Kidney epithelial cell (primary cell): ENCODE measurements at regions not wholly inside any gene's neighbourhood (a gene's known extent, or its start where the extent isn't known, plus 50 kb on each side); places are given as distances from the start of the nearest gene placed in this dataset.

ENCODE experiments used
- DNase-seq: peaks from one replicate; pipeline ENCODE4 v3.0.0-alpha.2; 2010; ENCODE audit warnings: low read depth
- H3K27me3 ChIP-seq: 2 replicates; pipeline ENCODE4 v1.6.0; 2011; ENCODE audit warnings: low read length; ENCODE audit not compliant: control insufficient read depth, insufficient read depth
- H3K36me3 ChIP-seq: 2 replicates; pipeline ENCODE4 v1.5.1; 2011; ENCODE audit warnings: low read length; ENCODE audit not compliant: control insufficient read depth, insufficient read depth
- H3K4me3 ChIP-seq: 2 replicates; pipeline ENCODE4 v1.5.1; 2011; ENCODE audit warnings: low read depth, mild to moderate bottlenecking, control low read depth, low read length
- CTCF ChIP-seq: IDR thresholded peaks from 2 replicates; pipeline ENCODE4 v1.5.1; 2011; ENCODE audit warnings: mild to moderate bottlenecking, moderate library complexity, low read length, control low read depth, inconsistent platforms; ENCODE audit not compliant: insufficient read depth, poor library complexity, severe bottlenecking

- no peaks in the 10 kb centered on the region for H3K27me3 ChIP-seq
- TF ChIP-seq CTCF, result no peak
- no peak for DNase-seq
- no peaks in the 10 kb centered on the region for H3K36me3 ChIP-seq
- H3K4me3 ChIP-seq, result no peak overlapping the region
These were observed 71.5 kb upstream of the RALY start for GRCh38 chr20:33922224-33922623.

DNA sequence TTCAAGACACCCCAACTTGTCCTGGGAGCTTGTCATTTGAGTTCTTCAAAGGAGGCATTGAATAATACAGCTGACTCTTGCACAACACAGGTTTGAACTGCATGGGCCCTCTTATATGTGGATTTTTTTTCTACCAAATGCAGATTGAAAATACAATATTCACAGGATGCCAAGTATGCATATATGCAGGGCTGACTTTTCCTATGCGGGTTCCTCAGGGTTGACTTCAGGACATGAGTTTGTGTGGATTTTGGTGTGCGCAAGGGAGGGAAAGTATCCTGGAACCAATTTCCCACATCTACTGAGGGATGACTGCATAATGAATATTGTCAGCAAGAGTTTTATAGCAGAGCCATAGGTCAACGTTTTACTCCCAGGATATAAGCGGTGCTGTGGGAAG is 70.0 kb upstream of the RALY start:
- Histone ChIP-seq H3K27me3 (peaks cover 2% of the 10 kb centered on the region), H3K4me3 (no peak overlapping the region), H3K36me3 (no peaks in the 10 kb centered on the region)
- DNase-seq, result no peak
- no peak for TF ChIP-seq CTCF

- no peak for TF ChIP-seq CTCF
- no peak for DNase-seq
- H3K4me3 ChIP-seq, result no peak overlapping the region
- H3K36me3 ChIP-seq, result no peaks in the 10 kb centered on the region
- H3K27me3 ChIP-seq, result peaks cover 4% of the 10 kb centered on the region
These were observed 67.8 kb upstream of the RALY start for GRCh38 chr20:33925867-33926266.

GRCh38 chr20:33926425-33926824 is 67.3 kb upstream of the RALY start:
- DNase-seq, result no peak
- H3K27me3 ChIP-seq, result peaks cover 4% of the 10 kb centered on the region
- TF ChIP-seq CTCF, result no peak
- no peak overlapping the region for H3K4me3 ChIP-seq
- H3K36me3 ChIP-seq, result no peaks in the 10 kb centered on the region

DNA sequence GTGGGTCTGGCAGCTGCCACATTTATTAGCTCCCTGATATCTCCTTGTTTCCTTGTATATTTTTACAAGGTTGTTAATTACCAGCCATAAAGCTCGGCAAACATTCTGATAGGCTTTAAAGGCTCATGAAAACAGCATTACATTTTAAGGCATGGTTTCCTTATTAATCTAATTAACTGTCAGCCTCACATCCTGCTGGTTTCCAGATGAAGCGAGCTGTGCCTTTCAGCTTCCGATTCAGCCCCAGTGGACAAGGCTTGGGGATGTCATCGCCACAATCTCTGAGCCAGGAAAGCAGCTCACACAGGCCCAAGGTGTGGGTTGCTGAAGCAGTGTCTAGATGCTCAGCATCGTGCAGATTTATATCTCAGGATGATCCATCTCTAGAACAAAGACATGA is 66.0 kb upstream of the RALY start:
- Histone ChIP-seq H3K27me3 (peaks cover 4% of the 10 kb centered on the region), H3K4me3 (no peak overlapping the region), H3K36me3 (no peaks in the 10 kb centered on the region)
- no peak for DNase-seq
- no peak for TF ChIP-seq CTCF

DNA sequence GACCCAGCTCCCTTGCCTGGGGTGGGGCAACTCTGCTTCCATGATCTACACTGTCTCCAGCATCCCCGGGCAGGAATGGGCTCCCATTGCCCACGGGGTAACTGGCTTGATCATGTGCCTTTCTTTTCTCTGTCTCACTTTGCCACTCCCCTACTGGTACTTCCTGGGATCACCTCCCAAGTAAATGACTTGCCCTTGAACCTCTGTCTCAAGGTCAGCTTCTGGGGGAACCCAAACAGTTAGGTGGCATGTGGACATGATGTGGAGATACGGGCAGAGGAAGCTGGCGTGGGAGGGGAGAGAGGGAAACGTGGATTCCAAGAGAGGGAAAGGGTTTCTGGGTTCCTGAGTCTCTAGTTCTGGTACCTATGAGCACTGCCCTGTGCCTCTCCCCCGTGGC is 63.8 kb upstream of the RALY start:
- TF ChIP-seq CTCF, result no peak
- Histone ChIP-seq H3K4me3 (no peak overlapping the region), H3K36me3 (no peaks in the 10 kb centered on the region), H3K27me3 (peaks cover 4% of the 10 kb centered on the region)
- DNase-seq, result no peak
